Thymus (tissue), 11 donors: ENCODE measurements at regions not wholly inside any gene's neighbourhood (a gene's known extent, or its start where the extent isn't known, plus 50 kb on each side); places are given as distances from the start of the nearest gene placed in this dataset.

Experiments used
- DNase-seq, 9 donors: peaks; one replicate each; pipeline ENCODE4 v3.0.0-alpha.2; 2013; ENCODE audit warnings: low spot score in 9 of 9, low read depth in 6 of 9, missing footprints in 1 of 9
- H3K27ac ChIP-seq, 2 donors: one replicate each; pipeline ENCODE4 v1.5.1; 2013; ENCODE audit warnings: control low read depth in 1 of 2, low read depth in 1 of 2, low read length in 1 of 2, mild to moderate bottlenecking in 1 of 2, moderate library complexity in 1 of 2
- H3K27me3 ChIP-seq, 2 donors: one replicate each; pipeline ENCODE4 v1.5.1; 2013; ENCODE audit warnings: low read length in 1 of 2; ENCODE audit not compliant: control insufficient read depth in 2 of 2, insufficient read depth in 1 of 2
- H3K36me3 ChIP-seq, 2 donors: one replicate each; pipeline ENCODE4 v1.5.1; 2013; ENCODE audit warnings: low read length in 1 of 2, mild to moderate bottlenecking in 1 of 2, moderate library complexity in 1 of 2; ENCODE audit not compliant: control insufficient read depth in 2 of 2, insufficient read depth in 2 of 2
- H3K4me1 ChIP-seq, 2 donors: one replicate each; pipeline ENCODE4 v1.5.1; 2013; ENCODE audit warnings: low read length in 2 of 2; ENCODE audit not compliant: control insufficient read depth in 2 of 2, insufficient read depth in 2 of 2
- H3K4me3 ChIP-seq, 2 donors: one replicate each; pipeline ENCODE4 v1.5.1; 2013; ENCODE audit warnings: low read length in 2 of 2, control low read depth in 1 of 2, mild to moderate bottlenecking in 1 of 2
- H3K9me3 ChIP-seq, 2 donors: one replicate each; pipeline ENCODE4 v1.5.1; 2013; ENCODE audit warnings: low read length in 1 of 2, mild to moderate bottlenecking in 1 of 2; ENCODE audit not compliant: control insufficient read depth in 2 of 2, insufficient read depth in 1 of 2
- WGBS: extraction: QIAGEN DNeasy Blood & Tissue Kit; methylation state at CpG from one replicate; pipeline ENCODE4 v1.1.7; 2013; 5-methylcytosine and 5-hydroxymethylcytosine counted together
- donor health status: healthy.

- Histone ChIP-seq H3K4me1 (no peaks in the 10 kb centered on the region), H3K9me3 (no peaks in the 10 kb centered on the region), H3K27ac (peak overlapping the region in 1 of 2 donors; percentile 69), H3K27me3 (no peaks in the 10 kb centered on the region), H3K4me3 (no peak overlapping the region), H3K36me3 (no peaks in the 10 kb centered on the region)
- 93% methylated on average over 6 of the region's 6 CpGs for WGBS
- peak in 1 of 9 donors; percentile 8 for DNase-seq
These were observed 143.8 kb downstream of the TES start for GRCh38 chr7:116354171-116354545.

- peak overlapping the region in 1 of 2 donors; percentile 69 for H3K27ac ChIP-seq
- no peak overlapping the region for H3K4me3 ChIP-seq
- H3K4me1 ChIP-seq: no peaks in the 10 kb centered on the region
- no peaks in the 10 kb centered on the region for H3K27me3 ChIP-seq
- no peaks in the 10 kb centered on the region for H3K9me3 ChIP-seq
- 66% methylated on average over 10 of the region's 10 CpGs for WGBS
- DNase-seq: no peak
- H3K36me3 ChIP-seq: no peaks in the 10 kb centered on the region
These were observed 144.4 kb downstream of the TES start for GRCh38 chr7:116354546-116355423.

GRCh38 chr7:116355424-116355765 lies 144.1 kb upstream of the CAV2 start:
- WGBS: 89% methylated on average over 2 of the region's 2 CpGs
- Histone ChIP-seq H3K4me3 (no peak overlapping the region), H3K36me3 (no peaks in the 10 kb centered on the region), H3K9me3 (no peaks in the 10 kb centered on the region), H3K4me1 (no peaks in the 10 kb centered on the region), H3K27me3 (no peaks in the 10 kb centered on the region), H3K27ac (peak overlapping the region in 1 of 2 donors; percentile 69)
- no peak for DNase-seq

GRCh38 chr7:116356333-116356965 lies 143.1 kb upstream of the CAV2 start:
- H3K4me1 ChIP-seq: no peaks in the 10 kb centered on the region
- 100% methylated on average over 1 of the region's 1 CpG for WGBS
- no peak overlapping the region for H3K4me3 ChIP-seq
- no peak overlapping the region for H3K27ac ChIP-seq
- H3K9me3 ChIP-seq: no peaks in the 10 kb centered on the region
- no peak for DNase-seq
- H3K36me3 ChIP-seq: no peaks in the 10 kb centered on the region
- H3K27me3 ChIP-seq: no peaks in the 10 kb centered on the region

- H3K36me3 ChIP-seq: no peaks in the 10 kb centered on the region
- no peak for DNase-seq
- H3K4me3 ChIP-seq: no peak overlapping the region
- no peaks in the 10 kb centered on the region for H3K9me3 ChIP-seq
- H3K4me1 ChIP-seq: no peaks in the 10 kb centered on the region
- WGBS: 89% methylated on average over 2 of the region's 2 CpGs
- H3K27me3 ChIP-seq: no peaks in the 10 kb centered on the region
- H3K27ac ChIP-seq: no peak overlapping the region
These were observed 142.6 kb upstream of the CAV2 start for GRCh38 chr7:116356979-116357378.

- 87% methylated on average over 5 of the region's 5 CpGs for WGBS
- DNase-seq: no peak
- Histone ChIP-seq H3K4me3 (no peak overlapping the region), H3K9me3 (no peaks in the 10 kb centered on the region), H3K36me3 (no peaks in the 10 kb centered on the region), H3K27ac (no peak overlapping the region), H3K27me3 (no peaks in the 10 kb centered on the region), H3K4me1 (no peaks in the 10 kb centered on the region)
These were observed 141.5 kb upstream of the CAV2 start for GRCh38 chr7:116357781-116358670.

GRCh38 chr7:116361767-116362166 lies 137.8 kb upstream of the CAV2 start:
- 97% methylated on average over 3 of the region's 3 CpGs for WGBS
- Histone ChIP-seq H3K4me3 (no peak overlapping the region), H3K4me1 (no peaks in the 10 kb centered on the region), H3K27ac (no peak overlapping the region), H3K9me3 (no peaks in the 10 kb centered on the region), H3K27me3 (no peaks in the 10 kb centered on the region), H3K36me3 (no peaks in the 10 kb centered on the region)
- no peak for DNase-seq

GRCh38 chr7:116363637-116364432 lies 135.7 kb upstream of the CAV2 start:
- H3K9me3 ChIP-seq: no peaks in the 10 kb centered on the region
- no peaks in the 10 kb centered on the region for H3K27me3 ChIP-seq
- DNase-seq: no peak
- no peak overlapping the region for H3K27ac ChIP-seq
- no peak overlapping the region for H3K4me3 ChIP-seq
- WGBS: 96% methylated on average over 9 of the region's 9 CpGs
- no peaks in the 10 kb centered on the region for H3K36me3 ChIP-seq
- no peaks in the 10 kb centered on the region for H3K4me1 ChIP-seq
